ENCODE measurements at regions not wholly inside any gene's neighbourhood (a gene's known extent, or its start where the extent isn't known, plus 50 kb on each side); places are given as distances from the start of the nearest gene placed in this dataset.
"Not testable (repeated sequence)": the region's sequence is repeated elsewhere in the genome, so short reads cannot be mapped to it uniquely, and the experiment has no call there.

- peak; percentile 93 for DNase-seq (ENCODE audit: low read depth, low spot score)
Observed at GRCh38 chr3:178084938-178085816, 451.1 kb upstream of the KCNMB2 start.

- no peak for DNase-seq (ENCODE audit: low read depth, low spot score)
Observed at GRCh38 chr3:178085817-178086123, 450.5 kb upstream of the KCNMB2 start.

GRCh38 chr3:178086144-178086825 lies 450.0 kb upstream of the KCNMB2 start:
- no peak for DNase-seq (ENCODE audit: low read depth, low spot score)

- DNase-seq (ENCODE audit: low read depth, low spot score), result no peak
Observed at GRCh38 chr3:178087376-178087775, 448.9 kb upstream of the KCNMB2 start.

- DNase-seq (ENCODE audit: low read depth, low spot score), result no peak
Observed at GRCh38 chr3:178088963-178089362, 447.3 kb upstream of the KCNMB2 start.

GRCh38 chr3:178090899-178091298 lies 445.3 kb upstream of the KCNMB2 start:
- DNase-seq (ENCODE audit: low read depth, low spot score), result no peak

GRCh38 chr3:178095522-178095921 lies 440.7 kb upstream of the KCNMB2 start:
- DNase-seq (ENCODE audit: low read depth, low spot score), result no peak

GRCh38 chr3:178096955-178097354 lies 439.3 kb upstream of the KCNMB2 start:
- DNase-seq (ENCODE audit: low read depth, low spot score), result no peak

GRCh38 chr3:178097576-178097975 lies 438.7 kb upstream of the KCNMB2 start:
- DNase-seq (ENCODE audit: low read depth, low spot score), result no peak

- no peak for DNase-seq (ENCODE audit: low read depth, low spot score)
Observed at GRCh38 chr3:178099274-178099673, 437.0 kb upstream of the KCNMB2 start.

GRCh38 chr3:178099862-178100261 lies 436.4 kb upstream of the KCNMB2 start:
- no peak for DNase-seq (ENCODE audit: low read depth, low spot score)

- DNase-seq (ENCODE audit: low read depth, low spot score), result no peak
Observed at GRCh38 chr3:178100908-178101307, 435.3 kb upstream of the KCNMB2 start.

GRCh38 chr3:178103140-178103539 lies 433.1 kb upstream of the KCNMB2 start:
- no peak for DNase-seq (ENCODE audit: low read depth, low spot score)

GRCh38 chr3:178107804-178108203 lies 428.4 kb upstream of the KCNMB2 start:
- DNase-seq (ENCODE audit: low read depth, low spot score), result no peak

- DNase-seq (ENCODE audit: low read depth, low spot score), result no peak
Observed at GRCh38 chr3:178109691-178110090, 426.5 kb upstream of the KCNMB2 start.

GRCh38 chr3:178112134-178112533 lies 424.1 kb upstream of the KCNMB2 start:
- DNase-seq (ENCODE audit: low read depth, low spot score), result no peak

- not testable (repeated sequence) for DNase-seq (ENCODE audit: low read depth, low spot score)
Observed at GRCh38 chr3:178112552-178112951, 423.7 kb upstream of the KCNMB2 start.

GRCh38 chr3:178117641-178118040 lies 418.6 kb upstream of the KCNMB2 start:
- DNase-seq (ENCODE audit: low read depth, low spot score), result no peak

- not testable (repeated sequence) for DNase-seq (ENCODE audit: low read depth, low spot score)
Observed at GRCh38 chr3:178119608-178120295, 416.5 kb upstream of the KCNMB2 start.

- DNase-seq (ENCODE audit: low read depth, low spot score), result no peak
Observed at GRCh38 chr3:178120367-178120766, 415.9 kb upstream of the KCNMB2 start.

- no peak for DNase-seq (ENCODE audit: low read depth, low spot score)
Observed at GRCh38 chr3:178126686-178127085, 409.6 kb upstream of the KCNMB2 start.

- DNase-seq (ENCODE audit: low read depth, low spot score), result no peak
Observed at GRCh38 chr3:178127221-178127620, 409.0 kb upstream of the KCNMB2 start.

- DNase-seq (ENCODE audit: low read depth, low spot score), result no peak
Observed at GRCh38 chr3:178129109-178129508, 407.1 kb upstream of the KCNMB2 start.

Measured in smooth muscle cell of the brain vasculature (primary cell).